ENCODE measurements at regions not wholly inside any gene's neighbourhood (a gene's known extent, or its start where the extent isn't known, plus 50 kb on each side); places are given as distances from the start of the nearest gene placed in this dataset.

- no peak for DNase-seq (ENCODE audit: low read depth, low spot score)
Measured at GRCh38 chr2:200137271-200137670, 169.2 kb upstream of the SPATS2L start.

DNA sequence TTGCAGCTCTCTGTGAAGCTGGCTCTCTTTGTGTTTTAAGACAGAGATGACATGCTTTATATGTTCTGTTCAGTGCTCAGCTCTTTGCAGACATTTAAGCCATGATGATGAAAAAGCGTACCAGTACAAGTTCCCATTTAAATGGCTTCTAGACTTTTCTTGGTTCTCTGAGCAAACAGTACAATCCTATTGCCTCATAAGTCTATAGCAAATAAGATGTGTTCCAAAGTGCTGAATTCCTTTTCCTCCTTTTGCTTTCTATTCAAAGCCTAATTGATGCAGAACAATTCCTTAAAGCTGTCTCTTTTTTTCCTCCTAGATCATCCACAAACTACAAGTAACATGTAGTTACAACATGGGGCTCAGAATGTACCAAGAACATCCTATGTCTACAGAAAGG, 168.8 kb upstream of the SPATS2L start:
- no peak for DNase-seq (ENCODE audit: low read depth, low spot score)

- no peak for DNase-seq (ENCODE audit: low read depth, low spot score)
Measured at GRCh38 chr2:200138391-200139124, 167.9 kb upstream of the SPATS2L start.

GRCh38 chr2:200144571-200144970, 161.9 kb upstream of the SPATS2L start:
- DNase-seq (ENCODE audit: low read depth, low spot score): no peak

- no peak for DNase-seq (ENCODE audit: low read depth, low spot score)
Measured at GRCh38 chr2:200146501-200146900, 160.0 kb upstream of the SPATS2L start.

GRCh38 chr2:200147371-200147770, 159.1 kb upstream of the SPATS2L start:
- no peak for DNase-seq (ENCODE audit: low read depth, low spot score)

DNA sequence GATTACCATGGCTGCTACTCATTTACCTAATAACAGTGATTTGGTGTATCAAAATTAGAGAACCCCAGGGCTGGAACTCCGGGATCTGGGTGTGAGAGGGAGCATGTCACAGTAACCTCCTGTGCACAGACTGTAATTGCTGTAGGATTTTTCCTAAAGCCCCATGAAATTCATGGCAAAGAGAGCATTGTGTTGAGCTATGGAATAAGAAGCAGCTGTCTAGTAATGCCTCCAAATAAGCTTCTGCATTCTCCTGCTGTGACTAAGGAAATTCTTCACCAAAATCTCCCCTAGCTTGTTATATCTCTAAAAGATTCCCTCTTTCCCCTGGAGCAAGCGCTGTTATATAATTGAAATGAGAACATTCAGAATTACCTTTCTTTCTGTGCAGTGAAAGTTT, 158.1 kb upstream of the SPATS2L start:
- no peak for DNase-seq (ENCODE audit: low read depth, low spot score)

DNA sequence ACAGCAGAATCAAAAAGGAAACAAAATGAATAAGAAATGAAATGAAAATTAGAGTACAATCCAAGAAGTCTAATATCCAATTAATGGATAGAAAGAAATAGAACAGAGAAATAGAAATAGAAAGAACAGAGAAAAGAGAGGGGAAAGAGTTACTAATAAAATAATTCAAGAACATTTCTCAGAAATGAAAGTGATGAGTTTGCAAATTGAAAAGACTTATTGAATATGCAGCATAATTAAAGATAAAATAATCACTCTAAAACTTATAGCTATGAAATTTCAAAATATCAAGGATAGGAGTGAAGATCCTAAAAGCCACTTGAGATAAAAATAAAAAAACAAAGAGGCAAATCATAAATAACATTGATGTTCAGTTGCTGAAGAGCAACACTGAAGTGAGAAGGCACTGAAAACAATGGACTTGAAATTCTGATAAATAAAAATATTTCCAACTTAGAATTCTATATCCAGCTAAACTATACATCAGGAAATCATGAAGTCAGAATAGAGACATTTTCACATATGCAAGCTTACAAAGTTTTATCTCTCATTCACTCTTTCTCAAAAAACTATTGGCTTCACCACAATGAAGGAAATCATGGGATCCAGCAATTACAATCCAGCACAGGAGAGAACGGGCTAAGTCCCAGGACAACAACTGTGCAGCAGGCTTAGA, 155.9 kb upstream of the SPATS2L start:
- DNase-seq (ENCODE audit: low read depth, low spot score): no peak

GRCh38 chr2:200155652-200156051, 150.8 kb upstream of the SPATS2L start:
- no peak for DNase-seq (ENCODE audit: low read depth, low spot score)

- no peak for DNase-seq (ENCODE audit: low read depth, low spot score)
Measured at GRCh38 chr2:200156166-200156835, 150.2 kb upstream of the SPATS2L start.

DNA sequence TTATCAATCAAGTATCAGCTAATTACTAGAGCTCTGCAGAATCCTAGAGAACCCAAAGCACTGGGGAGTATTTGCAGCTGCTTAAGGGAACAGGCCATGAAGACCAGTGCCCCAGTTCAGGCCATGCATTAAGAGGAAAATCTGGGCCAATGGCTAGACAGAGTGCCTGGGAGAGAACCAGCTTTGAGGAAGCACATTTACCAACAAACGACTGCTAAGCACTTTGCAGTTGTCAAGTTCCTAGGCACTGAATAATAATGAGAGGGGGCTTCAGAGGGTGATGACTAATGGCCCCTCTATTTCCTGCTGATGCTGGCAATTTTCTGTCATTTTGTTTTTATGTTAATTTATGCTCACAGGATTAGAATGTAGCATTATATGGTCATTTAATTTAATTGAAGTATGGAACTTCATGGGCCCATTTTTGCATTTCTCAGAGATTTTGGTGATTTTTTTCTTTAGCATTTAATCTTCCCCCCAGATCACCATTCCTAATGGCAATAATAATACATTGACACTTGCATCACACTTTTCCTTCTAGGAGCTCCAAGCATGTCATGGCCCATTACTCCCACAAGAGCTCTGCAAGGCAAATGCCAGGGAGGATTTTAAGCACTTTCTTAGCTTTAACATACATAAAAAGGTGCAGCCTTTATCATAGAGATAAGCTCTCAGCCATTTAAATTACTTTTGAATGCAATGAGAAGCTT, 147.7 kb upstream of the SPATS2L start:
- no peak for DNase-seq (ENCODE audit: low read depth, low spot score)

DNA sequence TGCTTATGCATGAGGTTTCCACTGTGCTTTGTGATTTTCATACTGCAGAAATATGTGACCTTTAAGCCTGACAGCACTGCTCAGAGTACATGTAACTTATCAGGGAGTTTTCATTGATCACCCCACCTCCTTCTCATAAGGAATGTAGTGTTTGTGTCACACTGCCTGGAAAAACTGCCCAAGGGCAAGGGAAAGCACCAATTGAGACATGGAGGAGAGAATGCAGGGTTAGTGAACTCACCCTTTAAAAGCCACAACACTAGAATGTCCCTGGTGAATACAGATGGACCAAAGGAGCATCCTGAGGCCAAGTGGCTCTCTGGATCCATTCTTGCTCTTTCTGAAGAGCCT, 147.2 kb upstream of the SPATS2L start:
- no peak for DNase-seq (ENCODE audit: low read depth, low spot score)

DNA sequence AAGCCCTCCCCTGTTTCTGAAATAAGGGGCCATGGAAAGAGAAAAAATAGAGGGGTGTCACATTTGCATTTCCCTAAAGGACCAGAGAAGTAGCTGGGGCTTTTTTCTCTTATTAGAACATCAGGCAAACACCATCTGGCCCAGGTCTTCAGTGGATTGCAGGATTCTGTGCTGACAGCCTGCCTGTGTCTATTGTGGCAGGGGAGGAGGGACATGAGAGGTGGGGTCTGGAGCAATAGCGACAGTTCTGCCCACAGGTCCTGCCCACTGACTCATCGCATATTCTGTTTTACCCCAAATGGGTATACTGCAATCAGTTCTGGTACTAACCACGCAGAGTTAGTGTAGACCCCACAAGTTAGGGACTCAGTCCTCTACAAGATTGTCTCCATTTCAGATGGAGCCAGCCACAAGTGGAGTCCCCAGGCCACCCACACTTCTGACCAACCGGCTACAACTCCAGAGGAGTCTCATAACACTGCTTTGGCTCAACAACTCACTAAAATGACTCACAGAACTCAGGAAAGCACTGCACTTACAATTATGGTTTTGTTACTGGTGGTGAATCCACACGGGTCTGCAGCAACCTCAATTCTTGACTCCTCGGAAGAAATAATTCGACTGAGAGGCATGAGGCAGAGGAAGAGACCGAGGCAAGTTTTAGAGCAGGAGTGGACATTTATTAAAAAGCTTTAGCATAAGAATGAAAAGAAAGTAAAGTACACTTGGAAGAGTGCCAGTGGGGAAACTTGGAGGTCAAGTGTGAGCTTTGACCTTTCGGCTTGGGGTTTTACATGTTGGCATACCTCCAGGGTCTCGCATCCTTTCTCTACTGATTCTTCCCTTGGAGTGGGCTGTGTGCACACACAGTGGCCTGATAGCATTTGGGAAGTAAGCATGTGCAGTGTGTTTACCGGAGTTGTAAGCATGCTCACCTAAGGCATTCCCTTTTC, 146.4 kb upstream of the SPATS2L start:
- no peak for DNase-seq (ENCODE audit: low read depth, low spot score)

- DNase-seq (ENCODE audit: low read depth, low spot score): no peak
Measured at GRCh38 chr2:200161458-200161857, 145.0 kb upstream of the SPATS2L start.

- no peak for DNase-seq (ENCODE audit: low read depth, low spot score)
Measured at GRCh38 chr2:200165687-200166086, 140.8 kb upstream of the SPATS2L start.

GRCh38 chr2:200168641-200169555, 137.6 kb upstream of the SPATS2L start:
- no peak for DNase-seq (ENCODE audit: low read depth, low spot score)

GRCh38 chr2:200170221-200170620, 136.3 kb upstream of the SPATS2L start:
- DNase-seq (ENCODE audit: low read depth, low spot score): no peak

DNA sequence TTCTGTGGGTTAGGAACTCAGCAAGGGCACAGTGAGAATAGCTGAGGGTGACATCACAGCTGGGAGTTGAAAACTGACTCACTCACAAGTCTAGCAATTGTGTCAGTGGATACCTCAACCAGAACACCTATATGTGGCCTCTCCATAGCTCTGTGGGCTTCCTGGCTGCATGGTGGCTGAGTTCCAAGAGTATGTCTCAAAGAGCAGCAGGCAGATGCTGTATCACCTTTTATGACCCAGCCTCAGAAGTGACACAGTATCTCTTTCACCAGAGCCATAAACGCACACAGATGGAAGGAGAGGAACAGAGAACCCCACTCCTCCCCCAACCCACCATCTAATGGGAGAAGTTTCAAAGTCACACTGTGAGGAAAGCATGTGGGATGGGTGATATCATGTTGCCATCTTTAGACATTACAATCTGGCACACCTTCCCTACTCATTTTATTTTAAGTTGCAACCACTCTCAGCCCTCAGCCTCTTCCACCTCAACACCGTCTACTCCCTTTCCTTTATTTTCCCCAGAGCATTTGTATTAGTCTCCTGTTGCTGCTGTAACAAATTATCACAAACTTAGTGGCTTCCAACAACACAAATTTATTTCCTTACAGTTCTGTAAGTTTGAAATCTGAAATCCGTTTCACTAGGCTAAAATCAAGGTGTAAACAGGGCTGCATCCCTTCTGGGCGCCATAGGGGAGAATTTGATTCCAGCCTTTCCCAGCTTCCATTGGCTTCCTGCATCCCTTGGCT, 134.6 kb upstream of the SPATS2L start:
- peak; percentile 62 for DNase-seq (ENCODE audit: low read depth, low spot score)

GRCh38 chr2:200172521-200172920, 134.0 kb upstream of the SPATS2L start:
- no peak for DNase-seq (ENCODE audit: low read depth, low spot score)

All from smooth muscle cell of the brain vasculature (primary cell).